Peyer's patch (tissue), 4 donors: ENCODE measurements at regions not wholly inside any gene's neighbourhood (a gene's known extent, or its start where the extent isn't known, plus 50 kb on each side); places are given as distances from the start of the nearest gene placed in this dataset.

Experiments used
- POLR2A ChIP-seq, 2 donors: fragments of 450-650 bp; IDR thresholded peaks; one replicate each; pipeline ENCODE4 v1.5.1; 2017; ENCODE audit warnings: antibody characterized with exemption in 2 of 2, mild to moderate bottlenecking in 2 of 2, moderate library complexity in 2 of 2
- TF ChIP-seq, protein P1 (sequence below), 6 experiments: fragments of 450-650 bp in 4 of 6; fragments of 200-600 bp in 2 of 6; sonication (generic) in 1 of 6; IDR thresholded peaks; one replicate each; pipeline ENCODE4 v1.5.1; 2017 to 2019; ENCODE audit warnings: antibody characterized with exemption in 6 of 6, mild to moderate bottlenecking in 3 of 6, moderate library complexity in 1 of 6

GRCh38 chrX:22691966-22692565 is 307.7 kb upstream of the DDX53 start:
- TF ChIP-seq, protein P1, sequence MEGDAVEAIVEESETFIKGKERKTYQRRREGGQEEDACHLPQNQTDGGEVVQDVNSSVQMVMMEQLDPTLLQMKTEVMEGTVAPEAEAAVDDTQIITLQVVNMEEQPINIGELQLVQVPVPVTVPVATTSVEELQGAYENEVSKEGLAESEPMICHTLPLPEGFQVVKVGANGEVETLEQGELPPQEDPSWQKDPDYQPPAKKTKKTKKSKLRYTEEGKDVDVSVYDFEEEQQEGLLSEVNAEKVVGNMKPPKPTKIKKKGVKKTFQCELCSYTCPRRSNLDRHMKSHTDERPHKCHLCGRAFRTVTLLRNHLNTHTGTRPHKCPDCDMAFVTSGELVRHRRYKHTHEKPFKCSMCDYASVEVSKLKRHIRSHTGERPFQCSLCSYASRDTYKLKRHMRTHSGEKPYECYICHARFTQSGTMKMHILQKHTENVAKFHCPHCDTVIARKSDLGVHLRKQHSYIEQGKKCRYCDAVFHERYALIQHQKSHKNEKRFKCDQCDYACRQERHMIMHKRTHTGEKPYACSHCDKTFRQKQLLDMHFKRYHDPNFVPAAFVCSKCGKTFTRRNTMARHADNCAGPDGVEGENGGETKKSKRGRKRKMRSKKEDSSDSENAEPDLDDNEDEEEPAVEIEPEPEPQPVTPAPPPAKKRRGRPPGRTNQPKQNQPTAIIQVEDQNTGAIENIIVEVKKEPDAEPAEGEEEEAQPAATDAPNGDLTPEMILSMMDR (IDR thresholded peaks at IDR 0.05): no peak
- TF ChIP-seq POLR2A (IDR thresholded peaks at IDR 0.05): no peak
